K562 (cell line): ENCODE measurements at regions not wholly inside any gene's neighbourhood (a gene's known extent, or its start where the extent isn't known, plus 50 kb on each side); places are given as distances from the start of the nearest gene placed in this dataset.

Experiments
- ATAC-seq: fragments of 200-7000 bp; cut with Tn5 transposase; 3 replicates; pipeline ENCODE4 v1.9.1; 2020; ENCODE audit warnings: moderate library complexity
- BruUV-seq: library from RNA; stranded (reverse); fragments of 400-500 nt; replicated peaks from 2 replicates; lab custom pipeline; 2021; lab: Mats Ljungman, UMichigan
- CTCF ChIA-PET: fragments of 300-600 bp; formaldehyde crosslinking; extraction: SDS; loops from one replicate; lab custom pipeline; 2021; ENCODE audit warnings: low intra/inter-chr PET ratio; lab: Yijun Ruan, JAX
- POLR2A ChIA-PET: fragments of 300-600, 350-650 bp; sonication (Branson Sonifier 250); formaldehyde crosslinking; extraction: SDS; loops from one replicate; lab custom pipeline; 2021; ENCODE audit warnings: antibody characterized with exemption, inconsistent platforms; lab: Yijun Ruan, JAX
- DNase-seq, 4 experiments: peaks; one replicate each; pipeline versions ENCODE4 v3.0.0 to v3.0.0-alpha.2; 2011 to 2018; ENCODE audit warnings: low spot score in 3 of 4, mixed read lengths in 3 of 4; ENCODE audit errors: extremely low read depth in 1 of 4
- FAIRE-seq: peaks from 2 replicates; lab custom pipeline; 2011; peaks lifted over from hg19 to GRCh38; lab: Jason Lieb, UNC
- H2AFZ ChIP-seq: 2 replicates; pipeline ENCODE4 v1.6.0; 2011; ENCODE audit warnings: low read depth, low read length, control low read depth, inconsistent platforms
- H3K27ac ChIP-seq: fragments of 200-600 bp; 3 replicates; pipeline ENCODE4 v1.8.0; 2011; ENCODE audit warnings: low read depth, mild to moderate bottlenecking, control low read depth, inconsistent platforms, low read length, moderate library complexity, mixed read lengths; ENCODE audit errors: extremely low read depth
- H3K27me3 ChIP-seq, 2 experiments: fragments of 300-600 bp in 1 of 2; 2 replicates in 1 of 2; 3 replicates in 1 of 2; pipeline versions ENCODE4 v1.6.0 to v1.8.0; 2011; ENCODE audit warnings: inconsistent platforms in 2 of 2, low read length in 2 of 2, mild to moderate bottlenecking in 1 of 2, mixed read lengths in 1 of 2, moderate library complexity in 1 of 2; ENCODE audit not compliant: control insufficient read depth in 2 of 2, insufficient read depth in 2 of 2
- H3K36me3 ChIP-seq: fragments of 300-600 bp; 3 replicates; pipeline ENCODE4 v1.8.0; 2011; ENCODE audit warnings: mild to moderate bottlenecking, low read length, inconsistent platforms; ENCODE audit not compliant: control insufficient read depth, insufficient read depth
- H3K4me1 ChIP-seq, 2 experiments: fragments of 200-600 bp in 1 of 2; replicated peaks in 1 of 2; 2 replicates in 1 of 2; 3 replicates in 1 of 2; pipeline versions ENCODE4 v1.5.1 to v1.8.0; 2011; ENCODE audit warnings: inconsistent platforms in 2 of 2, low read length in 2 of 2, mild to moderate bottlenecking in 1 of 2, mixed read lengths in 1 of 2, moderate library complexity in 1 of 2; ENCODE audit not compliant: control insufficient read depth in 2 of 2, insufficient read depth in 2 of 2
- H3K4me2 ChIP-seq: 2 replicates; pipeline ENCODE4 v1.6.1; 2011; ENCODE audit warnings: low read length, control low read depth, inconsistent platforms, mixed read lengths; ENCODE audit not compliant: insufficient read depth
- H3K4me3 ChIP-seq: fragments of 200-600 bp; sonication (generic), shearing (Covaris generic); 2 replicates; pipeline ENCODE4 v1.5.1; 2016; ENCODE audit warnings: control low read depth, inconsistent platforms
- H3K79me2 ChIP-seq: fragments of 200-600 bp; 3 replicates; pipeline ENCODE4 v1.8.0; 2011; ENCODE audit warnings: low read length, inconsistent platforms; ENCODE audit not compliant: control insufficient read depth, insufficient read depth
- H3K9ac ChIP-seq, 2 experiments: 2 replicates each; pipeline versions ENCODE4 v1.6.0 to v1.6.1; 2011; ENCODE audit warnings: low read depth in 2 of 2, low read length in 2 of 2, control low read depth in 1 of 2, inconsistent platforms in 1 of 2, mild to moderate bottlenecking in 1 of 2, mixed read lengths in 1 of 2; ENCODE audit not compliant: insufficient read depth in 1 of 2
- H3K9me1 ChIP-seq: one replicate; pipeline ENCODE4 v1.6.0; 2011; ENCODE audit warnings: inconsistent platforms, mild to moderate bottlenecking, low read length, moderate library complexity; ENCODE audit not compliant: control insufficient read depth, insufficient read depth
- H3K9me3 ChIP-seq: replicated peaks from 2 replicates; pipeline ENCODE4 v1.5.1; 2011; ENCODE audit warnings: low read depth, low read length, inconsistent platforms; ENCODE audit not compliant: control insufficient read depth, insufficient read depth
- H4K20me1 ChIP-seq: replicated peaks from 2 replicates; pipeline ENCODE4 v1.6.1; 2011; ENCODE audit warnings: low read length, inconsistent platforms, mixed read lengths; ENCODE audit not compliant: control insufficient read depth, insufficient read depth
- ASH1L ChIP-seq: fragments of 450-650 bp; IDR thresholded peaks from 2 replicates; pipeline ENCODE4 v1.6.1; 2018; ENCODE audit warnings: borderline replicate concordance, mild to moderate bottlenecking, low read depth; ENCODE audit not compliant: partially characterized antibody
- BCL6 ChIP-seq: fragments of 250-450 bp; sonication (Bioruptor Pico); IDR thresholded peaks from 2 replicates; pipeline ENCODE4 v1.4.0; 2020
- BHLHE40 ChIP-seq: IDR thresholded peaks from 2 replicates; pipeline ENCODE4 v1.6.1; 2011; ENCODE audit warnings: low read length, improper control_type of control experiment
- EP300 ChIP-seq: IDR thresholded peaks from 2 replicates; pipeline ENCODE4 v1.6.1; 2012; ENCODE audit warnings: low read length, improper control_type of control experiment
- GTF2B ChIP-seq: IDR thresholded peaks from 2 replicates; pipeline ENCODE4 v1.6.1; 2011; ENCODE audit not compliant: insufficient read length; ENCODE audit errors: extremely low read depth
- MECOM ChIP-seq: fragments of 250-450 bp; sonication (Bioruptor Pico); IDR thresholded peaks from 2 replicates; pipeline ENCODE4 v1.8.0; 2022; ENCODE audit warnings: inconsistent platforms
- MITF ChIP-seq: IDR thresholded peaks from 2 replicates; pipeline ENCODE4 v1.6.1; 2014; ENCODE audit warnings: antibody characterized with exemption
- NCOA4 ChIP-seq: fragments of 450-650 bp; IDR thresholded peaks from 2 replicates; pipeline ENCODE4 v1.6.1; 2018; ENCODE audit warnings: mild to moderate bottlenecking; ENCODE audit not compliant: partially characterized antibody
- RAD21 ChIP-seq, 2 experiments: fragments of 250-450 bp in 1 of 2; fragments of 450-650 bp in 1 of 2; sonication (Bioruptor Pico) in 1 of 2; formaldehyde crosslinking in 1 of 2; IDR thresholded peaks in 1 of 2; conservative IDR thresholded peaks in 1 of 2; 2 replicates each; pipeline versions ENCODE4 v1.4.0 to v1.8.0; 2020 to 2022; ENCODE audit warnings: mild to moderate bottlenecking in 2 of 2, moderate library complexity in 1 of 2
- RNF219 ChIP-seq: fragments of 250-450 bp; sonication (Bioruptor Pico); IDR thresholded peaks from 2 replicates; pipeline ENCODE4 v1.5.0; 2022; ENCODE audit warnings: mild to moderate bottlenecking
- TCF3 ChIP-seq: sonication (generic); formaldehyde crosslinking; IDR thresholded peaks from 2 replicates; pipeline ENCODE4 v1.4.0; 2020; ENCODE audit warnings: mild to moderate bottlenecking, missing genetic modification reagents
- ZNF277 ChIP-seq: fragments of 250-450 bp; sonication (Bioruptor Pico); IDR thresholded peaks from 2 replicates; pipeline ENCODE4 v1.8.0; 2022; ENCODE audit warnings: inconsistent platforms, mild to moderate bottlenecking, moderate library complexity, borderline replicate concordance
- WGBS: fragments of 100-300 bp; shearing (Covaris generic); methylation state at CpG from one replicate; pipeline ENCODE4 v1.1.6; 2016; ENCODE audit warnings: low coverage, mixed read lengths; ENCODE audit not compliant: insufficient coverage; ENCODE audit errors: missing lambda C conversion rate; 5-methylcytosine and 5-hydroxymethylcytosine counted together
- in situ Hi-C: fragments of 300-500 bp; cut with MboI; formaldehyde crosslinking; loops from 4 replicates; pipeline ENCODE4 v1.15.0; 2018; ENCODE audit warnings: inconsistent platforms, mixed read lengths
- intact Hi-C: fragments of 100-400 bp; cut with micrococcal nuclease; formaldehyde crosslinking; loops from 2 replicates; pipeline ENCODE4 v1.14.2; 2022
- TF ChIP-seq, protein P1 (sequence below): fragments of 450-650 bp; IDR thresholded peaks from 2 replicates; pipeline ENCODE4 v1.6.1; 2016; ENCODE audit warnings: antibody characterized with exemption

DNA sequence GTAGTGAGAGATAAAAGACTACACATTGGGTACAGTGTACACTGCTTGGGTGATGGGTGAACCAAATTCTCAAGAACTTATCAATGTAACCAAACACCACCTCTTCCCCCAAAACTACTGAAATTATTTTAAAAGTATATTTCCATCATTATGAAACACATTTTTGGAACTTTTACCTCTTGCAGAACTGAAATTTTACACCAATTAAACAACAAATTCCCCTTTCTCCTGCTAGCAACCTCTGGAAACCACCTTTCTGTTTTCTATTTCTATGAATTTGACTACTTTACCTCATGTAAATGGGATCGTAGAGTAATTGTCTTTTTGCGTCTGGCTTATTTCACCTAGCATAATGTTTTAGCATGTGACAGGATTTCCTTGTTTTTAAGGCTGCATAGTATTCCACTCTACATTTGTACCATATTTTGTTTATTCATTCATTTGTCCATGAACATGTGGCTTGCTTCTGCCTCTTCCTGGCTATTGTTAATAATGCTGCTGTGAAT lies 149.9 kb upstream of the PHACTR1 start:
- H3K9me1 ChIP-seq, result no peaks in the 10 kb centered on the region
- H3K4me3 ChIP-seq, result no peak overlapping the region
- BruUV-seq, result no TSS peak
- no peak overlapping the region for H2AFZ ChIP-seq
- no peak overlapping the region for H3K9ac ChIP-seq
- H3K9me3 ChIP-seq, result no peaks in the 10 kb centered on the region
- no peak overlapping the region for H3K27ac ChIP-seq
- H3K79me2 ChIP-seq, result no peaks in the 10 kb centered on the region
- no peaks in the 10 kb centered on the region for H4K20me1 ChIP-seq
- FAIRE-seq (no peak), ATAC-seq (no peak), DNase-seq (no peak)
- ChIA-PET CTCF (interaction anchor here (0.6 kb wide), 1 partner anchor 1395 kb away, joined by 4 read pairs; no protein-coding TSS in a partner anchor), POLR2A (no interaction called here)
- H3K36me3 ChIP-seq, result no peaks in the 10 kb centered on the region
- intact Hi-C loops, result no loop called here
- H3K4me1 ChIP-seq, result no peaks in the 10 kb centered on the region
- no peak overlapping the region for H3K4me2 ChIP-seq
- 0% methylated on average over 2 of the region's 2 CpGs for WGBS
- H3K27me3 ChIP-seq, result no peaks in the 10 kb centered on the region
- in situ Hi-C loops, result no loop called here
- TF ChIP-seq, protein P1, sequence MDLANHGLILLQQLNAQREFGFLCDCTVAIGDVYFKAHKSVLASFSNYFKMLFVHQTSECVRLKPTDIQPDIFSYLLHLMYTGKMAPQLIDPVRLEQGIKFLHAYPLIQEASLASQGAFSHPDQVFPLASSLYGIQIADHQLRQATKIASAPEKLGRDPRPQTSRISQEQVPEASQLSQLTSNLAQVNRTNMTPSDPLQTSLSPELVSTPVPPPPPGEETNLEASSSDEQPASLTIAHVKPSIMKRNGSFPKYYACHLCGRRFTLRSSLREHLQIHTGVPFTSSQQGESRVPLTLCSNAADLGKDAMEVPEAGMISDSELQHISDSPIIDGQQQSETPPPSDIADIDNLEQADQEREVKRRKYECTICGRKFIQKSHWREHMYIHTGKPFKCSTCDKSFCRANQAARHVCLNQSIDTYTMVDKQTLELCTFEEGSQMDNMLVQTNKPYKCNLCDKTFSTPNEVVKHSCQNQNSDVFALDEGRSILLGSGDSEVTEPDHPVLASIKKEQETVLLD, result no peak
- TF ChIP-seq RAD21 (CRISPR knock-in tag; conservative IDR thresholded peaks at IDR 0.05 in 1 of 2, IDR thresholded peaks at IDR 0.05 in 1 of 2) (no peak), NCOA4 (no peak), ASH1L (no peak), BCL6 (CRISPR knock-in tag) (no peak), GTF2B (no peak), MECOM (no peak), EP300 (no peak), BHLHE40 (no peak), MITF (no peak), TCF3 (no peak), RNF219 (no peak), ZNF277 (CRISPR knock-in tag) (no peak)
